PFSK-1 (cell line): ENCODE measurements at regions not wholly inside any gene's neighbourhood (a gene's known extent, or its start where the extent isn't known, plus 50 kb on each side); places are given as distances from the start of the nearest gene placed in this dataset.

ENCODE experiments used
- FOXP2 ChIP-seq: optimal IDR thresholded peaks from 2 replicates; pipeline ENCODE3; 2011; ENCODE audit warnings: borderline replicate concordance, control low read depth, inconsistent platforms; ENCODE audit not compliant: insufficient read depth; ENCODE audit errors: extremely low read length, extremely low read depth
- POLR2AphosphoS5 ChIP-seq: IDR thresholded peaks from 2 replicates; pipeline ENCODE4 v1.6.1; 2012; ENCODE audit warnings: low read depth, mild to moderate bottlenecking, control low read depth, low read length, moderate library complexity
- SIN3A ChIP-seq: IDR thresholded peaks from 2 replicates; pipeline ENCODE4 v1.6.1; 2012; ENCODE audit warnings: mild to moderate bottlenecking, low read length, moderate library complexity, borderline replicate concordance; ENCODE audit not compliant: insufficient read depth
- TAF1 ChIP-seq: IDR thresholded peaks from 2 replicates; pipeline ENCODE4 v1.6.1; 2012; ENCODE audit warnings: low read length, control low read depth, borderline replicate concordance; ENCODE audit not compliant: insufficient read depth
- TF ChIP-seq, protein P1 (sequence below), 2 experiments: IDR thresholded peaks; 2 replicates each; pipeline versions ENCODE4 v1.6.1 to v1.8.0; 2011 to 2012; ENCODE audit warnings: low read depth in 2 of 2, low read length in 2 of 2, control low read depth in 1 of 2, inconsistent platforms in 1 of 2, mild to moderate bottlenecking in 1 of 2, moderate library complexity in 1 of 2; ENCODE audit not compliant: insufficient read depth in 1 of 2

DNA sequence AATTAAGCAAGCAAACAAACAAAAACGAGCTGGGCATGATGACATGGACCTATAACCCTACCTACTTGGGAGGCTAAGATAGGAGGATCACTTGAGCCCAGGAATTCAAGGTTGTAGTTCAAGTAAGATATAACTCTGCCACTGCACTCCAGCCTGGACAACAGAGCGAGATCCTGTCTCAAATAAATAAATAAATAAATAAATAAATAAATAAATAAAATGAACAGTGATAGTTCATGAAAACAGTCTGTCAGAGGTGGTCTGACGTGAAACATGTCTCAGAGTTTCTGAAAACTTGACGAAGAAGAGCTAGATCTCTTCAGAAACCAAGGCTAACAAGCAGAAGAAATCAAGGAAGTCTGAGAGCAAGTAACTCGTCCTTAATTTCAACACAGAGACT, 188.8 kb upstream of the GPC6 start:
- no peak for TF ChIP-seq POLR2AphosphoS5
- TF ChIP-seq FOXP2 = no peak
- TF ChIP-seq TAF1 = no peak
- TF ChIP-seq SIN3A = no peak
- TF ChIP-seq, protein P1, sequence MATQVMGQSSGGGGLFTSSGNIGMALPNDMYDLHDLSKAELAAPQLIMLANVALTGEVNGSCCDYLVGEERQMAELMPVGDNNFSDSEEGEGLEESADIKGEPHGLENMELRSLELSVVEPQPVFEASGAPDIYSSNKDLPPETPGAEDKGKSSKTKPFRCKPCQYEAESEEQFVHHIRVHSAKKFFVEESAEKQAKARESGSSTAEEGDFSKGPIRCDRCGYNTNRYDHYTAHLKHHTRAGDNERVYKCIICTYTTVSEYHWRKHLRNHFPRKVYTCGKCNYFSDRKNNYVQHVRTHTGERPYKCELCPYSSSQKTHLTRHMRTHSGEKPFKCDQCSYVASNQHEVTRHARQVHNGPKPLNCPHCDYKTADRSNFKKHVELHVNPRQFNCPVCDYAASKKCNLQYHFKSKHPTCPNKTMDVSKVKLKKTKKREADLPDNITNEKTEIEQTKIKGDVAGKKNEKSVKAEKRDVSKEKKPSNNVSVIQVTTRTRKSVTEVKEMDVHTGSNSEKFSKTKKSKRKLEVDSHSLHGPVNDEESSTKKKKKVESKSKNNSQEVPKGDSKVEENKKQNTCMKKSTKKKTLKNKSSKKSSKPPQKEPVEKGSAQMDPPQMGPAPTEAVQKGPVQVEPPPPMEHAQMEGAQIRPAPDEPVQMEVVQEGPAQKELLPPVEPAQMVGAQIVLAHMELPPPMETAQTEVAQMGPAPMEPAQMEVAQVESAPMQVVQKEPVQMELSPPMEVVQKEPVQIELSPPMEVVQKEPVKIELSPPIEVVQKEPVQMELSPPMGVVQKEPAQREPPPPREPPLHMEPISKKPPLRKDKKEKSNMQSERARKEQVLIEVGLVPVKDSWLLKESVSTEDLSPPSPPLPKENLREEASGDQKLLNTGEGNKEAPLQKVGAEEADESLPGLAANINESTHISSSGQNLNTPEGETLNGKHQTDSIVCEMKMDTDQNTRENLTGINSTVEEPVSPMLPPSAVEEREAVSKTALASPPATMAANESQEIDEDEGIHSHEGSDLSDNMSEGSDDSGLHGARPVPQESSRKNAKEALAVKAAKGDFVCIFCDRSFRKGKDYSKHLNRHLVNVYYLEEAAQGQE (IDR thresholded peaks at IDR 0.05; ENCODE audit: insufficient read depth in 1 of 2, low read depth in 2 of 2, low read length in 2 of 2) = no peak
